ENCODE measurements at regions not wholly inside any gene's neighbourhood (a gene's known extent, or its start where the extent isn't known, plus 50 kb on each side); places are given as distances from the start of the nearest gene placed in this dataset.

DNA sequence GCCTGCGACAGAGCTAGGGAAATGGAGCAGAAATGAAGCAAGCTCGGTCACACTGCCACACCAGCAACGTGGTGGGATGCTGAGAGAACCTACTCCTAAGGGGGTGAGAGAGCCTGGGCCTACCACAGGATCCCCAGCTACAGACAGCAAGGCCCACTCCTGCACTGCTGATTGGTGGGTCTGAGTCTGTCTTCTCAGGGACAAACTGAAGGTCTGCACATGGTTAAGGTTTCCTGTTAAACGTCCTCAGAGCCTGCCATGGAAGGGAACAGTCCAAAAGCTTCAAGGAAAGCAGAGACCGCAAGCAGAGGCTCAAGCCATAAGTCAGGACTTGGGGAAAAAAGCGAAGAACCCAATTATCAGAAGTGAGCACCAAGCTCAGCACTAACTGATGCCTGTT is 53.5 kb upstream of the MED4 start:
- no peak overlapping the region for H3K4me3 ChIP-seq (ENCODE audit: low read depth, low read length)
- TF ChIP-seq, protein P1, sequence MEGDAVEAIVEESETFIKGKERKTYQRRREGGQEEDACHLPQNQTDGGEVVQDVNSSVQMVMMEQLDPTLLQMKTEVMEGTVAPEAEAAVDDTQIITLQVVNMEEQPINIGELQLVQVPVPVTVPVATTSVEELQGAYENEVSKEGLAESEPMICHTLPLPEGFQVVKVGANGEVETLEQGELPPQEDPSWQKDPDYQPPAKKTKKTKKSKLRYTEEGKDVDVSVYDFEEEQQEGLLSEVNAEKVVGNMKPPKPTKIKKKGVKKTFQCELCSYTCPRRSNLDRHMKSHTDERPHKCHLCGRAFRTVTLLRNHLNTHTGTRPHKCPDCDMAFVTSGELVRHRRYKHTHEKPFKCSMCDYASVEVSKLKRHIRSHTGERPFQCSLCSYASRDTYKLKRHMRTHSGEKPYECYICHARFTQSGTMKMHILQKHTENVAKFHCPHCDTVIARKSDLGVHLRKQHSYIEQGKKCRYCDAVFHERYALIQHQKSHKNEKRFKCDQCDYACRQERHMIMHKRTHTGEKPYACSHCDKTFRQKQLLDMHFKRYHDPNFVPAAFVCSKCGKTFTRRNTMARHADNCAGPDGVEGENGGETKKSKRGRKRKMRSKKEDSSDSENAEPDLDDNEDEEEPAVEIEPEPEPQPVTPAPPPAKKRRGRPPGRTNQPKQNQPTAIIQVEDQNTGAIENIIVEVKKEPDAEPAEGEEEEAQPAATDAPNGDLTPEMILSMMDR (conservative IDR thresholded peaks at IDR 0.05; ENCODE audit: low read depth, low read length) = no peak
- no peak for DNase-seq (ENCODE audit: low read depth)

DNA sequence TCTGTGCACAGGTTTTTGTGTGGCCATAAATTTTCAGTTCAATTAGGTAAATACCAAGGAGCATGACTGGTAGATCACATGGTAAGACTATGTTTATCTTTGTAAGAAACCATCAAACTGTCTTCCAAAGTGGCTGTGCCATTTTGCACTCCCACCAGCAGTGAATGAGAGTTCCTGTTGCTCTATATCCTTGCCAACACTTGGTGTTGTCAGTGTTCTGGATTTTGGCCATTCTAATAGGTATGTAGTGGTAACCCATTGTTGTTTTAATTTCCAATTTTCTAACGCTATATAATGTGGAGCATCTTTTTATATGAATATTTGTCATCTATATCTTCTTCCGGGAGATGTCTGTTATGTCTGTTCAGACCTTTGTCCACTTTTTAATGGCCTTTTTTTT is 51.7 kb upstream of the MED4 start:
- DNase-seq (ENCODE audit: low read depth) = no peak

DNA sequence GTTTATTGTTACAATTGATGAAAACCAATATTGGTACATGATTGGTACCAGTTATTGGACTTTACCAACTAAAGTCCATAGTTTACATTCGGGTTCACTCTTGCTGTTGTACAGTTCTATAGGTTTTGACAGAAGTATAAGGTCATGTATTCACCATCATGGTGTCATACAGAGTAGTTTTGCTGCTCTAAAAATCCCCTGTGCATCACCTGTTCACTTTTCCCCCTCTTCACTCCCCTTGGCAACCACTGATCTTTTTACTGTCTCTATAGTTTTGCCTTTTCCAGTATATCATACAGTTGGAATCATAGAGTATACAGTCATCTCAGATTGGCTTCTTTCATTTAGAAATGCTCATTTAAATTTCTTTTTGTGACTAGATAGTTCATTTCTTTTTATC is 51.2 kb upstream of the MED4 start:
- DNase-seq (ENCODE audit: low read depth) = no peak
- TF ChIP-seq, protein P1 (conservative IDR thresholded peaks at IDR 0.05; ENCODE audit: low read depth, low read length) = no peak
- H3K4me3 ChIP-seq (ENCODE audit: low read depth, low read length) = no peak overlapping the region

More for the DNA sequence above, 51.7 kb upstream of the MED4 start:
- TF ChIP-seq, protein P1 (conservative IDR thresholded peaks at IDR 0.05; ENCODE audit: low read depth, low read length) = no peak
- no peak overlapping the region for H3K4me3 ChIP-seq (ENCODE audit: low read depth, low read length)

Data from choroid plexus epithelial cell (primary cell).